ENCODE measurements at regions not wholly inside any gene's neighbourhood (a gene's known extent, or its start where the extent isn't known, plus 50 kb on each side); places are given as distances from the start of the nearest gene placed in this dataset.

GRCh38 chr6:159456349-159456748, 236.7 kb downstream of the SOD2 start:
- Histone ChIP-seq H3K4me2 (ENCODE audit: extremely low read depth, insufficient read depth, low read length) (no peak overlapping the region), H2AFZ (ENCODE audit: low read length) (no peak overlapping the region), H3K27me3 (ENCODE audit: control insufficient read depth, insufficient read depth, low read length) (no peaks in the 10 kb centered on the region), H4K20me1 (ENCODE audit: control insufficient read depth, extremely low read depth, insufficient read depth, low read length) (no peaks in the 10 kb centered on the region), H3K9me3 (ENCODE audit: control insufficient read depth, insufficient read depth, low read depth, low read length) (no peaks in the 10 kb centered on the region), H3K4me3 (replicated peaks in 1 of 4; ENCODE audit: control extremely low read depth in 1 of 4, insufficient read depth in 1 of 4, low read depth in 3 of 4, low read length in 4 of 4) (no peak overlapping the region), H3K27ac (ENCODE audit: insufficient read depth, low read length) (no peak overlapping the region), H3K79me2 (ENCODE audit: control insufficient read depth, insufficient read depth, low read length) (no peaks in the 10 kb centered on the region), H3K4me1 (ENCODE audit: control insufficient read depth, extremely low read depth, insufficient read depth, low read length) (no peaks in the 10 kb centered on the region), H3K36me3 (ENCODE audit: control insufficient read depth, insufficient read depth, low read length) (no peaks in the 10 kb centered on the region), H3K9ac (ENCODE audit: insufficient read depth, low read length) (no peak overlapping the region)
- no peak for DNase-seq (ENCODE audit: low read depth in 2 of 2)
- TF ChIP-seq EZH2 (IDR thresholded peaks at IDR 0.05; ENCODE audit: low read length, missing control alignments): no peak
- TF ChIP-seq CTCF (conservative IDR thresholded peaks at IDR 0.05 in 1 of 2, IDR thresholded peaks at IDR 0.05 in 1 of 2; ENCODE audit: low read depth in 1 of 2, low read length in 2 of 2): no peak

- DNase-seq (ENCODE audit: low read depth in 2 of 2): no peak
- no peak for TF ChIP-seq CTCF (conservative IDR thresholded peaks at IDR 0.05 in 1 of 2, IDR thresholded peaks at IDR 0.05 in 1 of 2; ENCODE audit: low read depth in 1 of 2, low read length in 2 of 2)
- TF ChIP-seq EZH2 (IDR thresholded peaks at IDR 0.05; ENCODE audit: low read length, missing control alignments): no peak
- H2AFZ ChIP-seq (ENCODE audit: low read length): no peak overlapping the region
Measured at GRCh38 chr6:159455700-159456274, 237.3 kb downstream of the SOD2 start.

GRCh38 chr6:159450815-159451465, 242.1 kb downstream of the SOD2 start:
- Histone ChIP-seq H3K4me2 (ENCODE audit: extremely low read depth, insufficient read depth, low read length) (no peak overlapping the region), H3K4me3 (replicated peaks in 1 of 4; ENCODE audit: control extremely low read depth in 1 of 4, insufficient read depth in 1 of 4, low read depth in 3 of 4, low read length in 4 of 4) (no peak overlapping the region), H3K4me1 (ENCODE audit: control insufficient read depth, extremely low read depth, insufficient read depth, low read length) (no peaks in the 10 kb centered on the region), H3K27me3 (ENCODE audit: control insufficient read depth, insufficient read depth, low read length) (no peaks in the 10 kb centered on the region), H3K79me2 (ENCODE audit: control insufficient read depth, insufficient read depth, low read length) (no peaks in the 10 kb centered on the region), H3K27ac (ENCODE audit: insufficient read depth, low read length) (no peak overlapping the region), H3K9ac (ENCODE audit: insufficient read depth, low read length) (no peak overlapping the region), H4K20me1 (ENCODE audit: control insufficient read depth, extremely low read depth, insufficient read depth, low read length) (no peaks in the 10 kb centered on the region), H3K36me3 (ENCODE audit: control insufficient read depth, insufficient read depth, low read length) (no peaks in the 10 kb centered on the region), H3K9me3 (ENCODE audit: control insufficient read depth, insufficient read depth, low read depth, low read length) (no peaks in the 10 kb centered on the region), H2AFZ (ENCODE audit: low read length) (no peak overlapping the region)
- DNase-seq (ENCODE audit: low read depth in 2 of 2): peak; percentile 54 to 74
- TF ChIP-seq CTCF (conservative IDR thresholded peaks at IDR 0.05 in 1 of 2, IDR thresholded peaks at IDR 0.05 in 1 of 2; ENCODE audit: low read depth in 1 of 2, low read length in 2 of 2) (no peak), EZH2 (IDR thresholded peaks at IDR 0.05; ENCODE audit: low read length, missing control alignments) (no peak)

More at GRCh38 chr6:159455700-159456274, 237.3 kb downstream of the SOD2 start:
- Histone ChIP-seq H3K4me3 (replicated peaks in 1 of 4; ENCODE audit: control extremely low read depth in 1 of 4, insufficient read depth in 1 of 4, low read depth in 3 of 4, low read length in 4 of 4) (no peak overlapping the region), H3K27ac (ENCODE audit: insufficient read depth, low read length) (no peak overlapping the region), H3K4me1 (ENCODE audit: control insufficient read depth, extremely low read depth, insufficient read depth, low read length) (no peaks in the 10 kb centered on the region), H3K9me3 (ENCODE audit: control insufficient read depth, insufficient read depth, low read depth, low read length) (no peaks in the 10 kb centered on the region), H3K9ac (ENCODE audit: insufficient read depth, low read length) (no peak overlapping the region), H3K4me2 (ENCODE audit: extremely low read depth, insufficient read depth, low read length) (no peak overlapping the region), H3K27me3 (ENCODE audit: control insufficient read depth, insufficient read depth, low read length) (no peaks in the 10 kb centered on the region), H3K79me2 (ENCODE audit: control insufficient read depth, insufficient read depth, low read length) (no peaks in the 10 kb centered on the region), H4K20me1 (ENCODE audit: control insufficient read depth, extremely low read depth, insufficient read depth, low read length) (no peaks in the 10 kb centered on the region), H3K36me3 (ENCODE audit: control insufficient read depth, insufficient read depth, low read length) (no peaks in the 10 kb centered on the region)
